GM21528 (cell line): ENCODE measurements at regions not wholly inside any gene's neighbourhood (a gene's known extent, or its start where the extent isn't known, plus 50 kb on each side); places are given as distances from the start of the nearest gene placed in this dataset.
"Not testable (repeated sequence)": the region's sequence is repeated elsewhere in the genome, so short reads cannot be mapped to it uniquely, and the experiment has no call there.

Source experiments
- ATAC-seq: cut with Tn5 transposase; IDR thresholded peaks from one replicate; pipeline ENCODE4 v1.9.1; 2021; ENCODE audit warnings: mild to moderate bottlenecking, moderate library complexity; ENCODE audit not compliant: unreplicated experiment, low FRiP score

- ATAC-seq, result peak; percentile 97
These were observed 195.8 kb upstream of the TPTE start for GRCh38 chr21:10325546-10325945.

- ATAC-seq, result not testable (repeated sequence)
These were observed 195.2 kb upstream of the TPTE start for GRCh38 chr21:10326146-10326545.

GRCh38 chr21:10328646-10329045 is 192.7 kb upstream of the TPTE start:
- ATAC-seq, result not testable (repeated sequence)

- ATAC-seq, result not testable (repeated sequence)
These were observed 190.7 kb upstream of the TPTE start for GRCh38 chr21:10330641-10331119.

- not testable (repeated sequence) for ATAC-seq
These were observed 190.2 kb upstream of the TPTE start for GRCh38 chr21:10331134-10331533.

GRCh38 chr21:10332935-10333334 is 188.4 kb upstream of the TPTE start:
- ATAC-seq, result not testable (repeated sequence)

GRCh38 chr21:10334391-10334790 is 187.0 kb upstream of the TPTE start:
- ATAC-seq, result not testable (repeated sequence)

GRCh38 chr21:10342261-10342956 is 179.0 kb upstream of the TPTE start:
- not testable (repeated sequence) for ATAC-seq

- ATAC-seq, result not testable (repeated sequence)
These were observed 178.0 kb upstream of the TPTE start for GRCh38 chr21:10343146-10343935.

- not testable (repeated sequence) for ATAC-seq
These were observed 177.1 kb upstream of the TPTE start for GRCh38 chr21:10344266-10344665.

- ATAC-seq, result not testable (repeated sequence)
These were observed 176.2 kb upstream of the TPTE start for GRCh38 chr21:10345178-10345612.

- ATAC-seq, result not testable (repeated sequence)
These were observed 175.1 kb upstream of the TPTE start for GRCh38 chr21:10346249-10346648.

GRCh38 chr21:10346933-10347615 is 174.3 kb upstream of the TPTE start:
- ATAC-seq, result not testable (repeated sequence)

- not testable (repeated sequence) for ATAC-seq
These were observed 173.7 kb upstream of the TPTE start for GRCh38 chr21:10347675-10348074.

GRCh38 chr21:10348150-10348549 is 173.2 kb upstream of the TPTE start:
- ATAC-seq, result not testable (repeated sequence)

- ATAC-seq, result not testable (repeated sequence)
These were observed 166.4 kb upstream of the TPTE start for GRCh38 chr21:10354851-10355578.

GRCh38 chr21:10359120-10359519 is 162.3 kb upstream of the TPTE start:
- not testable (repeated sequence) for ATAC-seq

- not testable (repeated sequence) for ATAC-seq
These were observed 161.5 kb upstream of the TPTE start for GRCh38 chr21:10359911-10360310.

- not testable (repeated sequence) for ATAC-seq
These were observed 160.1 kb upstream of the TPTE start for GRCh38 chr21:10361214-10361736.

GRCh38 chr21:10362816-10363215 is 158.6 kb upstream of the TPTE start:
- not testable (repeated sequence) for ATAC-seq
